ENCODE measurements at regions not wholly inside any gene's neighbourhood (a gene's known extent, or its start where the extent isn't known, plus 50 kb on each side); places are given as distances from the start of the nearest gene placed in this dataset.

- DNase-seq = no peak
These were observed 197.0 kb downstream of the DLL1 start for GRCh38 chr6:170093658-170094596.

- no peak for DNase-seq
These were observed 197.6 kb downstream of the DLL1 start for GRCh38 chr6:170093276-170093657.

GRCh38 chr6:170092826-170093225 lies 198.1 kb downstream of the DLL1 start:
- no peak for DNase-seq

- no peak for DNase-seq
These were observed 199.0 kb downstream of the DLL1 start for GRCh38 chr6:170091639-170092579.

GRCh38 chr6:170091000-170091638 lies 199.8 kb downstream of the DLL1 start:
- no peak for DNase-seq

- no peak for DNase-seq
These were observed 200.3 kb downstream of the DLL1 start for GRCh38 chr6:170090561-170090960.

- peak; percentile 12 for DNase-seq
These were observed 200.9 kb downstream of the DLL1 start for GRCh38 chr6:170089963-170090362.

GRCh38 chr6:170088582-170088955 lies 202.3 kb downstream of the DLL1 start:
- DNase-seq = peak; percentile 27

- peak; percentile 67 for DNase-seq
These were observed 202.8 kb downstream of the DLL1 start for GRCh38 chr6:170087941-170088581.

GRCh38 chr6:170087421-170087780 lies 203.5 kb downstream of the DLL1 start:
- peak; percentile 23 for DNase-seq

GRCh38 chr6:170086639-170087420 lies 204.0 kb downstream of the DLL1 start:
- DNase-seq = no peak

GRCh38 chr6:170085475-170086401 lies 205.1 kb downstream of the DLL1 start:
- no peak for DNase-seq

GRCh38 chr6:170084166-170084730 lies 206.6 kb downstream of the DLL1 start:
- DNase-seq = no peak

- no peak for DNase-seq
These were observed 207.4 kb downstream of the DLL1 start for GRCh38 chr6:170083236-170084051.

- no peak for DNase-seq
These were observed 208.2 kb downstream of the DLL1 start for GRCh38 chr6:170082531-170083187.

GRCh38 chr6:170082067-170082466 lies 208.8 kb downstream of the DLL1 start:
- no peak for DNase-seq

GRCh38 chr6:170081556-170081955 lies 209.3 kb downstream of the DLL1 start:
- DNase-seq = no peak

- no peak for DNase-seq
These were observed 210.0 kb downstream of the DLL1 start for GRCh38 chr6:170080828-170081371.

Measured in stimulated activated CD4-positive, alpha-beta T cell treated with anti-CD3 and anti-CD28 coated beads, Interleukin-15, amount 100 ng/mL, for 24 hours (primary cell).